Activated T-cell treated with anti-CD3 and anti-CD28 coated beads, Interleukin-2, amount 50 U/mL, for 24 hours (primary cell): ENCODE measurements at regions not wholly inside any gene's neighbourhood (a gene's known extent, or its start where the extent isn't known, plus 50 kb on each side); places are given as distances from the start of the nearest gene placed in this dataset.
A peak's percentile ranks its signal among the peaks of the same experiment; 100 is the strongest.

Experiments used
- DNase-seq: peaks from one replicate; pipeline ENCODE4 v3.0.0-alpha.2; 2020
- H3K27ac Mint-ChIP-seq: 2 replicates; pipeline ENCODE4 v1.8.0; 2020; ENCODE audit warnings: mild to moderate bottlenecking, mixed read lengths
- H3K27me3 Mint-ChIP-seq: 2 replicates; pipeline ENCODE4 v1.8.0; 2020; ENCODE audit warnings: mixed read lengths
- H3K36me3 Mint-ChIP-seq: 2 replicates; pipeline ENCODE4 v1.8.0; 2020; ENCODE audit warnings: low read depth, mixed read lengths
- H3K4me1 Mint-ChIP-seq: 2 replicates; pipeline ENCODE4 v1.8.0; 2020; ENCODE audit warnings: low read depth, mixed read lengths
- H3K4me3 Mint-ChIP-seq: 2 replicates; pipeline ENCODE4 v1.8.0; 2020; ENCODE audit warnings: mild to moderate bottlenecking, moderate library complexity, mixed read lengths
- H3K9me3 Mint-ChIP-seq: 2 replicates; pipeline ENCODE4 v1.8.0; 2020; ENCODE audit warnings: mixed read lengths

- H3K27me3 Mint-ChIP-seq = peaks cover 3% of the 10 kb centered on the region
- no peaks in the 10 kb centered on the region for H3K4me1 Mint-ChIP-seq
- H3K4me3 Mint-ChIP-seq = no peak overlapping the region
- H3K9me3 Mint-ChIP-seq = no peaks in the 10 kb centered on the region
- no peaks in the 10 kb centered on the region for H3K36me3 Mint-ChIP-seq
- DNase-seq = no peak
- H3K27ac Mint-ChIP-seq = no peak overlapping the region
These were observed 80.5 kb upstream of the KCNK12 start for GRCh38 chr2:47651296-47651695.

DNA sequence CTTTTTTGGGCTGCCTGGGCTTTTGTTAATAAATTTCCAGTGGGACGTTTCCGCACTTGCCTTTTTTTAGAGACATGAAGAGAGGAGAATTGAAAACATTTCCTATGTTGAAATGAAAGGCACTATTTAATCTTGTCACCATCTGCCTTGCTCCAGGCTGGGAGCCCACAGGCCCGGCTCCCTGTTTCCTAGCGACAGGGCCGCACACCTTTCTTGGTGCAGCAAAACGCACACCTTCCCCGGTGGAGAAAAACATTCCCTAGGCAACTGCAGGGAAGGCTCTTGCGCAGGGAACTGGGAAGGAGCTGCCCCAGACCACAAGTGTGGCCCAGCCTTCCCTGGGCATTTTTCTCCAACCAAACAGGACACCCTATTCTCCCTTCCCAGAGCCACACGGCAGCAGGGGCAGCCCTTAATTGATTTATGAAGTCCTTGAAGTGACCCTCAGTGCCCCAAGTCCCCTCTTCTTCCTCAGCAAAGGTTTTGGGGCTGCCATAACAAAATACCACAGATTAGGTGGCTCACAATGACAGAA lies 79.3 kb upstream of the KCNK12 start:
- Mint-ChIP-seq H3K4me3 (no peak overlapping the region), H3K27ac (no peak overlapping the region), H3K4me1 (no peaks in the 10 kb centered on the region), H3K27me3 (peaks cover 3% of the 10 kb centered on the region), H3K9me3 (no peaks in the 10 kb centered on the region), H3K36me3 (no peaks in the 10 kb centered on the region)
- no peak for DNase-seq

- no peaks in the 10 kb centered on the region for H3K9me3 Mint-ChIP-seq
- H3K4me3 Mint-ChIP-seq = no peak overlapping the region
- no peaks in the 10 kb centered on the region for H3K27me3 Mint-ChIP-seq
- H3K27ac Mint-ChIP-seq = no peak overlapping the region
- DNase-seq = no peak
- H3K4me1 Mint-ChIP-seq = no peaks in the 10 kb centered on the region
- no peaks in the 10 kb centered on the region for H3K36me3 Mint-ChIP-seq
These were observed 74.5 kb upstream of the KCNK12 start for GRCh38 chr2:47645246-47645645.

- DNase-seq = no peak
- Mint-ChIP-seq H3K4me3 (no peak overlapping the region), H3K27me3 (no peaks in the 10 kb centered on the region), H3K4me1 (no peaks in the 10 kb centered on the region), H3K27ac (no peak overlapping the region), H3K36me3 (no peaks in the 10 kb centered on the region), H3K9me3 (no peaks in the 10 kb centered on the region)
These were observed 73.6 kb upstream of the KCNK12 start for GRCh38 chr2:47644351-47644750.

DNA sequence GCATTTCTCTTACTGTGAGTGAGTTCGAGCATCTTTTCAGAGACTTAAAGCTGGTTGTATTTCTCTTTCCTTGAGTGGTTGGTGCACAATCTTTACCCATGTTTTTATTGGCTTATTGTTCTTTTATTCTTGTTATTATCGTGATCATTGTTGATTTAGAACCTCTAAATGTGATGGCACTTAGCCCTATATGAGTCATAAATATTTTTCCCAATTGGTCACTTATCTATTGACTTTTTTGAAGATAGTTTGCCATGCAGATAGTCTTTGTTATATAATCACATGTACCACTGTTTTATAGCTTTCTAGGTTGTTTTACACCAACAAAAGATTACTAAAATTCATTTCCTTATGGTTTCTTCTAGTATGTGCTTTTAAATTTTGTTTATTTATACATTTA lies 70.6 kb upstream of the KCNK12 start:
- no peak overlapping the region for H3K4me3 Mint-ChIP-seq
- no peaks in the 10 kb centered on the region for H3K4me1 Mint-ChIP-seq
- peaks cover 5% of the 10 kb centered on the region for H3K9me3 Mint-ChIP-seq
- H3K27me3 Mint-ChIP-seq = no peaks in the 10 kb centered on the region
- no peak overlapping the region for H3K27ac Mint-ChIP-seq
- H3K36me3 Mint-ChIP-seq = no peaks in the 10 kb centered on the region
- DNase-seq = no peak

- Mint-ChIP-seq H3K4me1 (no peaks in the 10 kb centered on the region), H3K9me3 (peaks cover 5% of the 10 kb centered on the region), H3K27ac (no peak overlapping the region), H3K36me3 (no peaks in the 10 kb centered on the region), H3K4me3 (no peak overlapping the region), H3K27me3 (no peaks in the 10 kb centered on the region)
- no peak for DNase-seq
These were observed 69.6 kb upstream of the KCNK12 start for GRCh38 chr2:47640356-47640755.

DNA sequence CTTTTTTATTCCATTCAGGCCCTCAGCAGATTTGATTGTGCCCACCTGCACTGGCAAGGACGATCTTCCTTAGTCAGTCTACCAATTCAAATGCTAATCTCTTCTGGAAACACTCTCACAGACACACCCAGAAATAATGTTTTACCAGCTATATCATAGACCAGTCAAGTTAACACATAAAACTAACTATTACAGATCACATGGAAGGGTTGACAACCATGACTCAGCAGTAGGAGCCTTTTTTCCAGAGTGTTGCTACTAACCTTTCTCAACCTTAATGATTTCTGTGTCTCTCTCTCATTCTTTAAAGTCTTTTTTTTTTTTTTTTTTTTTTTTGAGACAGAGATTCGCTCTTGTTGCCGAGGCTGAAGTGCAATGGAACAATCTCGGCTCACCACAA lies 68.7 kb upstream of the KCNK12 start:
- H3K4me1 Mint-ChIP-seq = no peaks in the 10 kb centered on the region
- no peak overlapping the region for H3K27ac Mint-ChIP-seq
- no peaks in the 10 kb centered on the region for H3K27me3 Mint-ChIP-seq
- no peak for DNase-seq
- H3K4me3 Mint-ChIP-seq = no peak overlapping the region
- H3K9me3 Mint-ChIP-seq = peaks cover 5% of the 10 kb centered on the region
- H3K36me3 Mint-ChIP-seq = no peaks in the 10 kb centered on the region

GRCh38 chr2:47638430-47638829 lies 67.6 kb upstream of the KCNK12 start:
- H3K4me3 Mint-ChIP-seq = no peak overlapping the region
- H3K9me3 Mint-ChIP-seq = peaks cover 5% of the 10 kb centered on the region
- no peaks in the 10 kb centered on the region for H3K36me3 Mint-ChIP-seq
- no peaks in the 10 kb centered on the region for H3K4me1 Mint-ChIP-seq
- no peak for DNase-seq
- no peak overlapping the region for H3K27ac Mint-ChIP-seq
- H3K27me3 Mint-ChIP-seq = no peaks in the 10 kb centered on the region

- DNase-seq = no peak
- Mint-ChIP-seq H3K27me3 (no peaks in the 10 kb centered on the region), H3K4me1 (no peaks in the 10 kb centered on the region)
These were observed 65.9 kb upstream of the KCNK12 start for GRCh38 chr2:47636596-47637264.

DNA sequence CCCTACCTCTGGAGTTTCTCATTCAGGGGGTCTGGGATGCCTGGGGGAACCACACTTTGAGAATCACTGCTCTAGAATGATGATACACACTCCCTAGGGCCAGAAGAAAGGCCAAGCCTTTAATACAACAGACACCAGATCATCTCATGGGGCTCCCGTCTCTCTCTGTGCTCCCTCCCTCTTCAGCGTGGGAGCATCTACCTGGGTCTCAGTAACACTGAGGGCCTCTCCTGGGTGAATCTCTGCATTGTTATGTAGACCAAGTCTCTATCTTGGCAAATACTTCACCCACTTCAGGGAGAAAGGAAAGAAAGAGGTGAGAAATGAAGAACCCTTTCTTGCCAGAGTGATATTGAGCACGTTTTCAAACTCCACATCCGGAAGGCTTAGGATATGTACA lies 65.4 kb upstream of the KCNK12 start:
- H3K9me3 Mint-ChIP-seq = peaks cover 5% of the 10 kb centered on the region
- DNase-seq = no peak
- no peaks in the 10 kb centered on the region for H3K36me3 Mint-ChIP-seq
- no peak overlapping the region for H3K27ac Mint-ChIP-seq
- H3K4me1 Mint-ChIP-seq = no peaks in the 10 kb centered on the region
- H3K4me3 Mint-ChIP-seq = no peak overlapping the region
- H3K27me3 Mint-ChIP-seq = no peaks in the 10 kb centered on the region

More at GRCh38 chr2:47636596-47637264, 65.9 kb upstream of the KCNK12 start:
- Mint-ChIP-seq H3K9me3 (peaks cover 5% of the 10 kb centered on the region), H3K36me3 (no peaks in the 10 kb centered on the region), H3K4me3 (no peak overlapping the region), H3K27ac (no peak overlapping the region)

- Mint-ChIP-seq H3K36me3 (no peaks in the 10 kb centered on the region), H3K27ac (no peak overlapping the region), H3K4me3 (no peak overlapping the region), H3K27me3 (no peaks in the 10 kb centered on the region), H3K4me1 (no peaks in the 10 kb centered on the region), H3K9me3 (no peaks in the 10 kb centered on the region)
- DNase-seq = no peak
These were observed 62.0 kb upstream of the KCNK12 start for GRCh38 chr2:47632754-47633153.

- Mint-ChIP-seq H3K4me1 (no peaks in the 10 kb centered on the region), H3K9me3 (no peaks in the 10 kb centered on the region), H3K27me3 (peaks cover 6% of the 10 kb centered on the region), H3K36me3 (no peaks in the 10 kb centered on the region), H3K4me3 (no peak overlapping the region), H3K27ac (no peak overlapping the region)
- DNase-seq = no peak
These were observed 61.1 kb upstream of the KCNK12 start for GRCh38 chr2:47631792-47632398.

DNA sequence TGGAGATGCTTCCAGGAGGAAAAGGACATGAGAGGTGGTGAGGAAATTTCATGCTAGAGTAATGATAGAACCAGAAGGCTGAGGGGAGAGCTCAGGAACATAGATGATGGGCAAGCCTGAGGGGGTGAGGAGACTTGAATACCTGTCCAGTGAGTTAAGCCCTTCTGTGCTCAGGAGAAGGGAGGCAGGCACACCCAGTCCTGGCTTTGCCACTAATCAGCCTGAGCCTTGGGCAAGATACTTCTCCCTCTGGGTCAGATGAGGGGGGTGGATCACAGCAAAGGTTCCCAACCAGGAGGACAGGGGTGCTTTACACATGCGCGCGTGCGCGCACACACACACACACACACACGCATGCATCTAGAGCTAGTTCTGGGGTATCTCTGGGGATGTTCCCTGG lies 60.5 kb upstream of the KCNK12 start:
- H3K27me3 Mint-ChIP-seq = peaks cover 9% of the 10 kb centered on the region
- no peaks in the 10 kb centered on the region for H3K4me1 Mint-ChIP-seq
- H3K36me3 Mint-ChIP-seq = no peaks in the 10 kb centered on the region
- H3K9me3 Mint-ChIP-seq = no peaks in the 10 kb centered on the region
- peak overlapping the region; percentile 28 for H3K27ac Mint-ChIP-seq
- no peak overlapping the region for H3K4me3 Mint-ChIP-seq
- DNase-seq = no peak

- DNase-seq = no peak
- no peak overlapping the region for H3K27ac Mint-ChIP-seq
- peaks cover 18% of the 10 kb centered on the region for H3K27me3 Mint-ChIP-seq
- H3K4me3 Mint-ChIP-seq = no peak overlapping the region
- H3K9me3 Mint-ChIP-seq = no peaks in the 10 kb centered on the region
- no peaks in the 10 kb centered on the region for H3K4me1 Mint-ChIP-seq
- no peaks in the 10 kb centered on the region for H3K36me3 Mint-ChIP-seq
These were observed 59.0 kb upstream of the KCNK12 start for GRCh38 chr2:47629501-47630460.

GRCh38 chr2:47628904-47629303 lies 58.1 kb upstream of the KCNK12 start:
- Mint-ChIP-seq H3K27ac (no peak overlapping the region), H3K4me1 (no peaks in the 10 kb centered on the region), H3K36me3 (no peaks in the 10 kb centered on the region), H3K4me3 (no peak overlapping the region), H3K9me3 (no peaks in the 10 kb centered on the region), H3K27me3 (peaks cover 18% of the 10 kb centered on the region)
- no peak for DNase-seq
